SJCRH30 (cell line): ENCODE measurements at regions not wholly inside any gene's neighbourhood (a gene's known extent, or its start where the extent isn't known, plus 50 kb on each side); places are given as distances from the start of the nearest gene placed in this dataset.
"Not testable (repeated sequence)": the region's sequence is repeated elsewhere in the genome, so short reads cannot be mapped to it uniquely, and the experiment has no call there.

Experiments used
- DNase-seq, 2 experiments: peaks; one replicate each; pipeline ENCODE4 v3.0.0-alpha.2; 2015 to 2020
- H3K27ac ChIP-seq: fragments of 250-450 bp; sonication (Bioruptor Pico); 2 replicates; pipeline ENCODE4 v1.5.1; 2020; ENCODE audit warnings: mild to moderate bottlenecking, moderate library complexity
- H3K27me3 ChIP-seq: fragments of 250-450 bp; sonication (Bioruptor Pico); 2 replicates; pipeline ENCODE4 v1.5.1; 2020; ENCODE audit warnings: mild to moderate bottlenecking, moderate library complexity
- H3K36me3 ChIP-seq: fragments of 250-450 bp; sonication (Bioruptor Pico); 2 replicates; pipeline ENCODE4 v1.5.1; 2020; ENCODE audit warnings: mild to moderate bottlenecking, moderate library complexity
- H3K4me1 ChIP-seq: fragments of 250-450 bp; sonication (Bioruptor Pico); 2 replicates; pipeline ENCODE4 v1.5.1; 2020; ENCODE audit warnings: mild to moderate bottlenecking, moderate library complexity
- H3K4me3 ChIP-seq: fragments of 250-450 bp; sonication (Bioruptor Pico); 2 replicates; pipeline ENCODE4 v1.5.1; 2020; ENCODE audit warnings: mild to moderate bottlenecking, moderate library complexity
- H3K9me3 ChIP-seq: fragments of 250-450 bp; sonication (Bioruptor Pico); replicated peaks from 2 replicates; pipeline ENCODE4 v1.5.1; 2020; ENCODE audit warnings: mild to moderate bottlenecking, moderate library complexity

DNA sequence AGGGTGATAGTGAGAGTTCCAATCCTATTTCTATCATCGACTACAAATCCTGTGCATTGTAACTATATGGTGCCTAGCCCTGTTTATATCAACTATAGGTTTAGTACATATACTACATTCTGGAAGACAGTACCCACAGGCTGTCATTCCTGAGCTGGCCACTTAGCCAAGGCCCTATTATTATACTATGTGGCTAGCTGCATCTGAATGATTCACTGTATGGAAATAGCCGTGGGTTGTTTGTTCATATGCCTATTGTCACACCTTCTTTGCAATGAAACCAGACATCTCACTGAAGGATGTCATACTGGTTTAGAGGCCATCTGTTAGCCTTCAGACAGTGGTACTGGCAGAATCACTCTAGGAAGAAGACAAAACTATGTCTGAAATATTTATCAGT is 62.3 kb upstream of the FSIP2 start:
- no peaks in the 10 kb centered on the region for H3K4me1 ChIP-seq
- H3K36me3 ChIP-seq = no peaks in the 10 kb centered on the region
- DNase-seq = no peak
- H3K27ac ChIP-seq = no peak overlapping the region
- no peaks in the 10 kb centered on the region for H3K9me3 ChIP-seq
- H3K4me3 ChIP-seq = no peak overlapping the region
- H3K27me3 ChIP-seq = no peaks in the 10 kb centered on the region

DNA sequence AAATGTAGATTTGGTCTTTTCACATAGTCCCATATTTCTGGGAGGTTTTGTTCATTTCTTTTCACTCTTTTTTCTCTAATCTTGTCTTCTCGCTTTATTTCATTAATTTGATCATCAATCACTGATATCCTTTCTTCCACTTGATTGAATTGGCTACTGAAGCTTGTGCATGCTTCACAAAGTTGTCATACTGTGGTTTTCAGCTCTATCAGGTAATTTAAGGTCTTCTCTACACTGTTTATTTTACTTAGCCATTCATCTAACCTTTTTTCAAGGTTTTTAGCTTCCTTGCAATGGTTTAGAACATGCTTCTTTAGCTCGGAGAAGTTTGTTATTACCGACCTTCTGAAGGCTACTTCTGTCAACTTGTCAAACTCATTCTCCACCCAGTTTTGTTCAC is 51.6 kb upstream of the FSIP2 start:
- H3K27me3 ChIP-seq, H3K4me3 ChIP-seq, H3K27ac ChIP-seq, H3K36me3 ChIP-seq, DNase-seq, H3K4me1 ChIP-seq: not testable (repeated sequence)
- H3K9me3 ChIP-seq = peaks cover 19% of the 10 kb centered on the region

DNA sequence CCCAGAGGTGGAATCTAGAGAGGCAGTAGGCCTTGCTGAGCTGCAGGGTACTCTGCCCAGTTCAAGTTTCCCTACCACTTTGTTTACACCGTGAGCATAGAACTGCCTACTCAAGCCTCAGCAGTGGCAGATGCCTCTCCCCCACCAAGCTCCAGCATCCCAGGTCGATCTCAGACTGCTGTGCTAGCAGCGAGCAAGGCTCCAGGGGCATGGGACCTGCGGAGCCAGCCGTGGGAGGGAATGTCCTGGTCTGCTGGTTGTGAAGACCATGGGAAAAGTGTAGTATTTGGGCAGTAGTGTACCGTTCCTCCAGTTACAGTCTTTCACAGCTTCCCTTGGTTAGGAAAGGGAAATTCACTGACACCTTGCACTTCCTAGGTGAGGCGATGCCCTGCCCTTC is 50.6 kb upstream of the FSIP2 start:
- Histone ChIP-seq H3K4me3 (no peak overlapping the region), H3K4me1 (no peaks in the 10 kb centered on the region), H3K27ac (no peak overlapping the region), H3K27me3 (no peaks in the 10 kb centered on the region), H3K36me3 (no peaks in the 10 kb centered on the region), H3K9me3 (peaks cover 14% of the 10 kb centered on the region)
- no peak for DNase-seq
